HFF-Myc (cell line): ENCODE measurements at regions not wholly inside any gene's neighbourhood (a gene's known extent, or its start where the extent isn't known, plus 50 kb on each side); places are given as distances from the start of the nearest gene placed in this dataset.

Experiments used
- DNase-seq: peaks from one replicate; pipeline ENCODE4 v3.0.0-alpha.2; 2011; ENCODE audit warnings: low read depth; ENCODE audit errors: extremely low read depth
- H3K4me3 ChIP-seq: replicated peaks from 2 replicates; pipeline ENCODE4 v1.5.1; 2011; ENCODE audit warnings: low read depth, mild to moderate bottlenecking, control low read depth, low read length
- CTCF ChIP-seq: IDR thresholded peaks from 2 replicates; pipeline ENCODE4 v1.5.1; 2012; ENCODE audit warnings: mild to moderate bottlenecking, low read depth, low read length, control low read depth; ENCODE audit errors: missing control alignments

GRCh38 chr6:122020588-122021264, 378.7 kb upstream of the HSF2 start:
- no peak for DNase-seq

GRCh38 chr6:122025104-122025503, 374.3 kb upstream of the HSF2 start:
- TF ChIP-seq CTCF: no peak
- H3K4me3 ChIP-seq: no peak overlapping the region
- no peak for DNase-seq

More at GRCh38 chr6:122020588-122021264, 378.7 kb upstream of the HSF2 start:
- no peak overlapping the region for H3K4me3 ChIP-seq
- no peak for TF ChIP-seq CTCF

GRCh38 chr6:122026582-122027369, 372.7 kb upstream of the HSF2 start:
- TF ChIP-seq CTCF: no peak
- H3K4me3 ChIP-seq: no peak overlapping the region
- DNase-seq: no peak

GRCh38 chr6:122028933-122029522, 370.4 kb upstream of the HSF2 start:
- no peak for DNase-seq
- no peak overlapping the region for H3K4me3 ChIP-seq
- no peak for TF ChIP-seq CTCF

- TF ChIP-seq CTCF: peak; percentile 42
- no peak overlapping the region for H3K4me3 ChIP-seq
- DNase-seq: no peak
These were observed 365.8 kb upstream of the HSF2 start for GRCh38 chr6:122033564-122034181.

GRCh38 chr6:122035173-122035572, 364.3 kb upstream of the HSF2 start:
- no peak for DNase-seq
- no peak overlapping the region for H3K4me3 ChIP-seq
- TF ChIP-seq CTCF: no peak
